GM23338 (cell line): ENCODE measurements at regions not wholly inside any gene's neighbourhood (a gene's known extent, or its start where the extent isn't known, plus 50 kb on each side); places are given as distances from the start of the nearest gene placed in this dataset.

Source experiments
- ATAC-seq: fragments of 200-7000 bp; cut with Tn5 transposase; 3 replicates; pipeline ENCODE4 v1.9.1; 2020
- DNase-seq: peaks from one replicate; pipeline ENCODE4 v3.0.0-alpha.2; 2015; ENCODE audit warnings: low spot score
- H2AFZ ChIP-seq: fragments of 200-600 bp; sonication (generic); 2 replicates; pipeline ENCODE4 v1.8.0; 2016; ENCODE audit warnings: antibody characterized with exemption, mild to moderate bottlenecking, moderate library complexity
- H3F3A ChIP-seq: fragments of 200-600 bp; sonication (generic); replicated peaks from 2 replicates; pipeline ENCODE4 v1.8.0; 2017; ENCODE audit warnings: antibody characterized with exemption, mixed run types, low read depth
- H3K27ac ChIP-seq: fragments of 200-600 bp; sonication (generic); 2 replicates; pipeline ENCODE4 v1.6.1; 2016; ENCODE audit warnings: low read depth
- H3K27me3 ChIP-seq: fragments of 200-600 bp; sonication (generic); 2 replicates; pipeline ENCODE4 v1.8.0; 2016; ENCODE audit warnings: mild to moderate bottlenecking, mixed run types, moderate library complexity; ENCODE audit not compliant: insufficient read depth
- H3K36me3 ChIP-seq: fragments of 200-600 bp; sonication (generic); 2 replicates; pipeline ENCODE4 v1.8.0; 2016; ENCODE audit warnings: mild to moderate bottlenecking; ENCODE audit not compliant: insufficient read depth
- H3K4me1 ChIP-seq: fragments of 200-600 bp; sonication (generic); 2 replicates; pipeline ENCODE4 v1.8.0; 2016; ENCODE audit warnings: mild to moderate bottlenecking, moderate library complexity; ENCODE audit not compliant: insufficient read depth
- H3K4me2 ChIP-seq: fragments of 200-600 bp; sonication (generic); 2 replicates; pipeline ENCODE4 v1.7.1; 2017; ENCODE audit warnings: mixed run types
- H3K4me3 ChIP-seq: fragments of 200-600 bp; sonication (generic); 2 replicates; pipeline ENCODE4 v1.6.1; 2016; ENCODE audit warnings: mixed run types
- H3K79me2 ChIP-seq: fragments of 200-600 bp; sonication (generic); replicated peaks from 2 replicates; pipeline ENCODE4 v1.8.0; 2017; ENCODE audit warnings: mild to moderate bottlenecking; ENCODE audit not compliant: insufficient read depth
- H3K9me2 ChIP-seq: fragments of 200-600 bp; sonication (generic); 2 replicates; pipeline ENCODE4 v1.8.0; 2017; ENCODE audit not compliant: insufficient read depth
- H4K20me1 ChIP-seq: fragments of 200-600 bp; sonication (generic); replicated peaks from 2 replicates; pipeline ENCODE4 v1.8.0; 2017; ENCODE audit warnings: mild to moderate bottlenecking; ENCODE audit not compliant: insufficient read depth
- H3K27ac Mint-ChIP-seq: 2 replicates; pipeline ENCODE4 v1.8.0; 2020; ENCODE audit warnings: inconsistent platforms, mild to moderate bottlenecking, moderate library complexity, mixed read lengths
- H3K27me3 Mint-ChIP-seq: 3 replicates; pipeline ENCODE4 v1.8.0; 2022; ENCODE audit warnings: low read depth, mild to moderate bottlenecking, moderate library complexity, mixed read lengths, inconsistent platforms; ENCODE audit not compliant: insufficient read depth, poor library complexity
- H3K36me3 Mint-ChIP-seq: 3 replicates; pipeline ENCODE4 v1.8.0; 2021; ENCODE audit warnings: low read depth, mild to moderate bottlenecking, inconsistent platforms, moderate library complexity, mixed read lengths
- H3K4me1 Mint-ChIP-seq: 3 replicates; pipeline ENCODE4 v1.8.0; 2020; ENCODE audit warnings: mild to moderate bottlenecking, inconsistent platforms, mixed read lengths
- H3K4me3 Mint-ChIP-seq: 3 replicates; pipeline ENCODE4 v1.8.0; 2021; ENCODE audit warnings: moderate library complexity, mild to moderate bottlenecking, inconsistent platforms, mixed read lengths
- H3K9me3 Mint-ChIP-seq: 3 replicates; pipeline ENCODE4 v1.8.0; 2020; ENCODE audit warnings: moderate library complexity, mild to moderate bottlenecking, inconsistent platforms, mixed read lengths
- CTCF ChIP-seq, 2 experiments: fragments of 200-600 bp in 1 of 2; sonication (generic) in 1 of 2; conservative IDR thresholded peaks; 2 replicates each; pipeline versions ENCODE4 v1.5.1 to v1.6.1; 2016 to 2017; ENCODE audit warnings: antibody characterized with exemption in 2 of 2, low read depth in 2 of 2, mild to moderate bottlenecking in 2 of 2, moderate library complexity in 1 of 2
- EZH2 ChIP-seq: fragments of 200-600 bp; sonication (generic); IDR thresholded peaks from one replicate; pipeline ENCODE4 v1.8.0; 2017; ENCODE audit warnings: antibody characterized with exemption, mild to moderate bottlenecking, low read depth; ENCODE audit not compliant: unreplicated experiment
- NANOG ChIP-seq: IDR thresholded peaks from 2 replicates; pipeline ENCODE4 v1.6.1; 2016; ENCODE audit warnings: antibody characterized with exemption, borderline replicate concordance
- REST ChIP-seq: IDR thresholded peaks from one replicate; pipeline ENCODE4 v1.6.1; 2018; ENCODE audit warnings: antibody characterized with exemption; ENCODE audit not compliant: unreplicated experiment
- ZNF114 ChIP-seq: fragments of 250-450 bp; sonication (Bioruptor Pico); IDR thresholded peaks from 2 replicates; pipeline ENCODE4 v1.5.0; 2020; ENCODE audit warnings: mild to moderate bottlenecking, moderate library complexity
- ZNF462 ChIP-seq: fragments of 250-450 bp; sonication (Bioruptor Pico); IDR thresholded peaks from 2 replicates; pipeline ENCODE4 v1.5.0; 2020; ENCODE audit warnings: mild to moderate bottlenecking, moderate library complexity

- no peak for TF ChIP-seq ZNF462
These were observed 227.6 kb upstream of the POU1F1 start (continued) for GRCh38 chr3:87503900-87504498.

- H3K27me3 Mint-ChIP-seq = no peaks in the 10 kb centered on the region
- no peak overlapping the region for H3K27ac Mint-ChIP-seq
- H4K20me1 ChIP-seq = no peaks in the 10 kb centered on the region
- H3K4me3 Mint-ChIP-seq = no peak overlapping the region
- H3K4me1 Mint-ChIP-seq = 0 out of 3 replicates have a peak, but pooled peaks cover 2% of the 10 kb centered on the region
- no peaks in the 10 kb centered on the region for H3K79me2 ChIP-seq
- no peaks in the 10 kb centered on the region for H3K36me3 ChIP-seq
- H3K4me2 ChIP-seq = no peak overlapping the region
- no peaks in the 10 kb centered on the region for H3K36me3 Mint-ChIP-seq
- no peak overlapping the region for H3K4me3 ChIP-seq
- no peak overlapping the region for H2AFZ ChIP-seq
- no peaks in the 10 kb centered on the region for H3K9me2 ChIP-seq
- H3K9me3 Mint-ChIP-seq = no peaks in the 10 kb centered on the region
- H3K4me1 ChIP-seq = no peaks in the 10 kb centered on the region
- H3F3A ChIP-seq = no peaks in the 10 kb centered on the region
- H3K27ac ChIP-seq = no peak overlapping the region
- DNase-seq (no peak), ATAC-seq (no peak)
- H3K27me3 ChIP-seq = no peaks in the 10 kb centered on the region
- no peak for TF ChIP-seq ZNF114 (CRISPR knock-in tag)
- TF ChIP-seq NANOG = no peak
- TF ChIP-seq EZH2 = no peak
- TF ChIP-seq REST = no peak
- TF ChIP-seq CTCF (conservative IDR thresholded peaks at IDR 0.05; ENCODE audit: low read depth in 2 of 2) = no peak
These were observed 224.7 kb upstream of the POU1F1 start for GRCh38 chr3:87501076-87501475.
